Common myeloid progenitor, CD34-positive (primary cell): ENCODE measurements at regions not wholly inside any gene's neighbourhood (a gene's known extent, or its start where the extent isn't known, plus 50 kb on each side); places are given as distances from the start of the nearest gene placed in this dataset.
A peak's percentile ranks its signal among the peaks of the same experiment; 100 is the strongest.

Experiments
- CTCF ChIA-PET: fragments of 350-600 bp; sonication (Branson Sonifier 250); formaldehyde crosslinking; loops from one replicate; lab custom pipeline; 2021; ENCODE audit warnings: antibody characterized with exemption; lab: Charles Lee
- POLR2A ChIA-PET: fragments of 350-600 bp; sonication (Branson Sonifier 250); formaldehyde crosslinking; loops from one replicate; lab custom pipeline; 2021; ENCODE audit warnings: antibody characterized with exemption; lab: Charles Lee
- DNase-seq, 3 donors: peaks; one replicate each; pipeline versions ENCODE4 v3.0.0 to v3.0.0-alpha.2; 2013
- H3K27ac ChIP-seq, 2 experiments: 1 replicate in 1 of 2; 2 replicates in 1 of 2; pipeline ENCODE4 v1.7.0; 2013; ENCODE audit warnings: inconsistent platforms in 2 of 2, low read length in 2 of 2, mild to moderate bottlenecking in 2 of 2, low read depth in 1 of 2, moderate library complexity in 1 of 2; ENCODE audit not compliant: severe bottlenecking in 2 of 2, insufficient read depth in 1 of 2, poor library complexity in 1 of 2
- H3K27me3 ChIP-seq, 5 experiments: replicated peaks in 2 of 5; 1 replicate in 3 of 5; 2 replicates in 2 of 5; pipeline versions ENCODE4 v1.6.1 to v1.7.0; 2013; ENCODE audit warnings: low read length in 4 of 5, mild to moderate bottlenecking in 2 of 5, moderate library complexity in 2 of 5, inconsistent platforms in 1 of 5; ENCODE audit not compliant: insufficient read depth in 5 of 5, control insufficient read depth in 4 of 5
- H3K36me3 ChIP-seq, 4 experiments: 1 replicate in 2 of 4; 2 replicates in 2 of 4; pipeline versions ENCODE4 v1.6.1 to v1.7.0; 2013; ENCODE audit warnings: low read length in 3 of 4, control low read depth in 1 of 4, mild to moderate bottlenecking in 1 of 4; ENCODE audit not compliant: control insufficient read depth in 4 of 4, insufficient read depth in 4 of 4
- H3K4me1 ChIP-seq, 4 experiments: 1 replicate in 3 of 4; 2 replicates in 1 of 4; pipeline versions ENCODE4 v1.6.1 to v1.7.1; 2013; ENCODE audit warnings: low read length in 3 of 4, mild to moderate bottlenecking in 3 of 4, control low read depth in 1 of 4, inconsistent platforms in 1 of 4, moderate library complexity in 1 of 4; ENCODE audit not compliant: control insufficient read depth in 4 of 4, insufficient read depth in 4 of 4; ENCODE audit errors: control extremely low read depth in 1 of 4
- H3K4me3 ChIP-seq, 7 experiments: 1 replicate in 4 of 7; 2 replicates in 3 of 7; pipeline versions ENCODE4 v1.5.1 to v1.7.0; 2013; ENCODE audit warnings: mild to moderate bottlenecking in 7 of 7, low read length in 6 of 7, moderate library complexity in 6 of 7, inconsistent platforms in 2 of 7, low read depth in 2 of 7, control low read depth in 1 of 7; ENCODE audit not compliant: insufficient read depth in 4 of 7, control insufficient read depth in 1 of 7; ENCODE audit errors: extremely low read depth in 1 of 7
- H3K9me3 ChIP-seq, 5 experiments: 1 replicate in 4 of 5; 2 replicates in 1 of 5; pipeline versions ENCODE4 v1.6.1 to v1.7.1; 2013; ENCODE audit warnings: low read length in 4 of 5, mild to moderate bottlenecking in 2 of 5, inconsistent platforms in 1 of 5, low read depth in 1 of 5, moderate library complexity in 1 of 5; ENCODE audit not compliant: control insufficient read depth in 4 of 5, insufficient read depth in 2 of 5; ENCODE audit errors: control extremely low read depth in 1 of 5
- WGBS: methylation state at CpG from one replicate; pipeline ENCODE4 v1.1.5; 2013; ENCODE audit not compliant: insufficient coverage; 5-methylcytosine and 5-hydroxymethylcytosine counted together

- POLR2A ChIA-PET = no interaction called here
- H3K27ac ChIP-seq = no peak overlapping the region
These were observed 88.8 kb upstream of the KIF5B start for GRCh38 chr10:32144817-32145688.

DNA sequence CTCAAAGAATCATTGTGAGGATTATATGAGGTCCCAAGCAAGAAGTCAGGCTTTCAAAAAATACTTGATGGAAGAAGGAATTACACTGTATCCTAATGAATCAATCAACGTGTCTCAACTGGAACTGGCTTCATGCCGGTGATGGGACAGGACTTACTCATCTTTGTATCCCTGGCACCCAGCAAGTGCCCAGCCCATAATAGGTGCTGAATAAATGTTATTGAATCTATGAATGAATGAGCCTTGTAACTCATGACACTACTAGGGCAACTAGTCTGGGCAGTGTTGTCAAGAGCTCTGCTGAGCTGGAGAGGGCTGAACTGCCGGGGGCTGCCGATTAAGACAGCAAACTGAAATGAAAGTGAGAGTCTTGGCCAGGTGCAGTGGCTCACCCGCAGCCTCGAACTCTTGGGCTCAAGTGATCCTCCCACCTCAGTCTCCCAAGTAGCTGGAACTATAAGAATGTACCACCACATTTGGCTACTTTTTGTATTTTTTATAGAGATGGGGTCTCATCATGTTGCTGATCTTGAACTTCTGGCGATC, 87.2 kb upstream of the KIF5B start:
- no peaks in the 10 kb centered on the region for H3K9me3 ChIP-seq
- no peak overlapping the region for H3K27ac ChIP-seq
- no peak overlapping the region for H3K4me3 ChIP-seq
- 97% methylated on average over 4 of the region's 7 CpGs for WGBS
- H3K4me1 ChIP-seq = peaks cover 3 to 12% (median 11%) of the 10 kb centered on the region in 4 experiments
- ChIA-PET POLR2A (no interaction called here), CTCF (no interaction called here)
- no peaks in the 10 kb centered on the region for H3K27me3 ChIP-seq
- no peaks in the 10 kb centered on the region for H3K36me3 ChIP-seq
- no peak for DNase-seq

More at GRCh38 chr10:32144817-32145688, 88.8 kb upstream of the KIF5B start:
- Histone ChIP-seq H3K4me1 (no peaks in the 10 kb centered on the region), H3K4me3 (no peak overlapping the region), H3K36me3 (no peaks in the 10 kb centered on the region), H3K27me3 (no peaks in the 10 kb centered on the region), H3K9me3 (no peaks in the 10 kb centered on the region)
- no peak for DNase-seq
- CTCF ChIA-PET = interaction anchor here (1.5 kb wide), 1 partner anchor 12 kb away, joined by 3 read pairs; no protein-coding TSS in a partner anchor
- WGBS = 95% methylated on average over 8 of the region's 10 CpGs

- no peak overlapping the region for H3K4me3 ChIP-seq
- ChIA-PET CTCF (interaction anchor here (0.9 kb wide), 1 partner anchor 12 kb away, joined by 3 read pairs; no protein-coding TSS in a partner anchor), POLR2A (no interaction called here)
- H3K27me3 ChIP-seq = no peaks in the 10 kb centered on the region
- no peak overlapping the region for H3K27ac ChIP-seq
- H3K4me1 ChIP-seq = peaks cover 3 to 13% (median 12%) of the 10 kb centered on the region in 4 experiments
- 100% methylated on average over 1 of the region's 2 CpGs for WGBS
- DNase-seq = no peak
- H3K36me3 ChIP-seq = no peaks in the 10 kb centered on the region
- H3K9me3 ChIP-seq = no peaks in the 10 kb centered on the region
These were observed 86.4 kb upstream of the KIF5B start for GRCh38 chr10:32142646-32143045.

DNA sequence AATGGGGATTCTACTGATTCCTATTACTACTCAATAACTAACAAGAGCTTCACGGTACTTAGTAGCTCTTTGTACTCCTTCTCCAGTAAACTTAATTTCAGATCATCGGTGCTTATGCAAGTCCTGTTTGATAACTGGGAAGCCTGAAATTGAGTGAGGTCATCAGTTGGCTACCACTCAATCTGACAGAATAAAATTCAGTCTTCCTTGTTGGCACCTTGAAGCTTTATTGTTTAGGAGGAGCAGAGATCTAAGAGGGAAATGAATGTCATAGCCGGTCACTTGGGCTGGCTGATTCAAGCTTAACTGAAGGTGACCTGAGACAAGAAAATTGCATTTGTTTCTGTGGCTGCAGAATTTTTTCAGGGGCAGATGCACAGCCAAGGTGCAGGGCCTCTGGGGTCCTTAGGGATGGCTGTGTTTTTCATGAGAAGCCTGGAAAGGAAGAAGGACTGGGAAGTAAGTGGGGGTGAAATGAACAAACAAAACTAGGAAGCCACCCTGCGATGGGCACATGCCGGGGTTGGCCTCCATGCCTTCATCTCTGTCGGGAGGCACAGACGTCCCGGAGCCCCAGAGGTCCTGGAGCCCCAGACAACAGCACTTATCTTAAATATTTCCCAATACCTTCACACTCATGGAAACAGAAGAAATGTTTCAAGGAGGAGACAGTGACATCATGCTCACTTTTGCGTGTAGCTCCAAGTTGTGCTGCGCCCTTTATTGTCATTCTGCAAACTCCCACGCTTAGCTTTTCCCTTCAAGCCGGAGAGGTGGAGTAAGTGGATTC, 85.0 kb upstream of the KIF5B start:
- Histone ChIP-seq H3K27me3 (no peaks in the 10 kb centered on the region), H3K27ac (no peak overlapping the region), H3K9me3 (no peaks in the 10 kb centered on the region), H3K4me3 (no peak overlapping the region), H3K36me3 (no peaks in the 10 kb centered on the region), H3K4me1 (peaks cover 3 to 13% (median 12%) of the 10 kb centered on the region in 4 experiments)
- ChIA-PET CTCF (no interaction called here), POLR2A (interaction anchor here (0.6 kb wide), 1 partner anchor 812 kb away, joined by 4 read pairs; no protein-coding TSS in a partner anchor)
- DNase-seq = no peak
- 95% methylated on average over 10 of the region's 12 CpGs for WGBS

DNA sequence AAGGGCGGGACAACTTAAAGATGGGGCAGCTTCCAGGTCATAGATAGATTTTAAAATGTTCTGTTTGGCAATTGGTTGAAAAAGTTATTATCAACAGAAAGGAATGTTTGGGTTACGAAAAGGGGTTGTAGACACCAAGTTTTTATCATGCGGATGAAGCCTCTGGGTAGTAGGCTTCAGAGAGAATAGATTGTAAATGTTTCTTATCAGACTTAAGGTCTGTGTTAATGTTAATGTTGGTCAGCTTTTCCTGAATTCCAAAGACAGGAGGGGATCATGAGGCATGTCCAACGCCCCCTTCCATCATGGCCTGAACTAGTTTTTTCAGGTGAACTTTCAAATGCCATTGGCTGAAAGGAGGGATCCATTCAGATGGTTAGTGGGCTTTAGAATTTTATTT, 84.2 kb upstream of the KIF5B start:
- no peak overlapping the region for H3K27ac ChIP-seq
- H3K27me3 ChIP-seq = no peaks in the 10 kb centered on the region
- no peak overlapping the region for H3K4me3 ChIP-seq
- CTCF ChIA-PET = no interaction called here
- peaks cover 3 to 13% (median 12%) of the 10 kb centered on the region in 4 experiments for H3K4me1 ChIP-seq
- POLR2A ChIA-PET = no interaction called here
- no peak for DNase-seq
- H3K36me3 ChIP-seq = no peaks in the 10 kb centered on the region
- no peaks in the 10 kb centered on the region for H3K9me3 ChIP-seq
- WGBS = 98% methylated on average over 4 of the region's 4 CpGs

GRCh38 chr10:32139223-32140073, 83.2 kb upstream of the KIF5B start:
- Histone ChIP-seq H3K9me3 (no peaks in the 10 kb centered on the region), H3K27ac (peak overlapping the region in 1 of 2 experiments; percentile 47), H3K36me3 (no peaks in the 10 kb centered on the region), H3K4me3 (peak overlapping the region in 2 of 7 experiments; percentile 14 to 26), H3K27me3 (no peaks in the 10 kb centered on the region), H3K4me1 (peaks cover 3 to 13% (median 12%) of the 10 kb centered on the region in 4 experiments)
- WGBS = 42% methylated on average over 6 of the region's 12 CpGs
- POLR2A ChIA-PET = interaction anchor here (0.6 kb wide), 1 partner anchor 205 kb away, joined by 3 read pairs; no protein-coding TSS in a partner anchor
- peak; percentile 72 to 89 (median 85) for DNase-seq
- CTCF ChIA-PET = interaction anchor here (0.9 kb wide), 1 partner anchor 12 kb away, joined by 3 read pairs; no protein-coding TSS in a partner anchor
